ENCODE measurements at regions not wholly inside any gene's neighbourhood (a gene's known extent, or its start where the extent isn't known, plus 50 kb on each side); places are given as distances from the start of the nearest gene placed in this dataset.

GRCh38 chr20:59471653-59472421 lies 132.5 kb upstream of the PHACTR3 start:
- H2BK5ac ChIP-seq (ENCODE audit: low read depth, low read length), result no peak overlapping the region
- H2BK15ac ChIP-seq (ENCODE audit: low read length), result no peak overlapping the region
- ChIA-PET CTCF (ENCODE audit: partially characterized antibody) (interaction anchor here (0.6 to 1.2 kb wide), 2 partner anchors 24 to 35 kb away, joined by 3 to 8 read pairs; no protein-coding TSS in a partner anchor), POLR2A (ENCODE audit: partially characterized antibody) (no interaction called here)
- H4K20me1 ChIP-seq (replicated peaks in 1 of 2; ENCODE audit: control insufficient read depth in 1 of 2, insufficient read depth in 2 of 2, low read length in 2 of 2), result no peaks in the 10 kb centered on the region
- no peak overlapping the region for H4K8ac ChIP-seq (ENCODE audit: extremely low read depth, insufficient read depth, low read length)
- H2BK12ac ChIP-seq (ENCODE audit: low read depth, low read length), result no peak overlapping the region
- H3K4ac ChIP-seq (replicated peaks; ENCODE audit: insufficient read length, low read depth, low read length), result no peak overlapping the region
- no peak overlapping the region for H3K56ac ChIP-seq (replicated peaks; ENCODE audit: insufficient read length, low read depth, low read length)
- H2AK5ac ChIP-seq (ENCODE audit: low read depth, low read length), result no peak overlapping the region
- no peak overlapping the region for H3K23ac ChIP-seq (ENCODE audit: insufficient read length)
- TF ChIP-seq CTCF (IDR thresholded peaks at IDR 0.05; ENCODE audit: control extremely low read depth in 1 of 3, insufficient read depth in 1 of 3, low read depth in 1 of 3, low read length in 3 of 3) (peak in 1 of 3 experiments; percentile 10; a peak in 1 of 4 replicates), ASH2L (IDR thresholded peaks at IDR 0.05; ENCODE audit: low read length) (no peak)
- no peaks in the 10 kb centered on the region for H3K79me2 ChIP-seq (ENCODE audit: control insufficient read depth in 1 of 2, insufficient read depth in 2 of 2, low read length in 2 of 2)
- H2AFZ ChIP-seq (ENCODE audit: low read length), result no peak overlapping the region
- no peaks in the 10 kb centered on the region for H3K23me2 ChIP-seq (ENCODE audit: low read depth, low read length)
- peaks cover 0 to 9% (median 7%) of the 10 kb centered on the region in 4 experiments; a peak in 6 of 7 replicates for H3K4me1 ChIP-seq (replicated peaks in 1 of 4; ENCODE audit: control insufficient read depth in 3 of 4, insufficient read depth in 4 of 4, low read length in 3 of 4)
- no peak overlapping the region for H3K4me2 ChIP-seq (ENCODE audit: insufficient read depth in 1 of 2, low read depth in 2 of 2, low read length in 2 of 2)
- H3K4me3 ChIP-seq (ENCODE audit: extremely low read depth in 1 of 4, insufficient read depth in 2 of 4, low read depth in 3 of 4, low read length in 4 of 4), result no peak overlapping the region
- no peak overlapping the region for H4K5ac ChIP-seq (ENCODE audit: insufficient read length, low read depth, low read length)
- H3K18ac ChIP-seq (ENCODE audit: extremely low read depth, low read length), result no peak overlapping the region; the same call in 1 of the 2 replicates
- no peak overlapping the region for H4K91ac ChIP-seq (replicated peaks; ENCODE audit: insufficient read length, low read length)
- WGBS, 2 experiments (ENCODE audit: extremely low coverage in 1 of 2, insufficient coverage in 1 of 2, insufficient read length in 1 of 2, insufficient replicate concordance in 2 of 2, low coverage in 1 of 2, low lambda C conversion rate in 2 of 2, missing lambda C conversion rate in 1 of 2), result 81% methylated on average over 12 of the region's 12 CpGs; no CpG with 5 or more reads in 1 of the 2 experiments
- H3K79me1 ChIP-seq (ENCODE audit: low read depth, low read length), result no peaks in the 10 kb centered on the region
- DNase-seq (ENCODE audit: low read depth in 1 of 2, low spot score in 2 of 2) (no peak), FAIRE-seq (no peak)
- no peak overlapping the region for H3K27ac ChIP-seq (ENCODE audit: low read depth, low read length)
- H3K9ac ChIP-seq (replicated peaks in 1 of 4; ENCODE audit: extremely low read depth in 1 of 4, low read depth in 3 of 4, low read length in 3 of 4), result no peak overlapping the region
- no peak overlapping the region for H2BK20ac ChIP-seq (ENCODE audit: low read length)
- H3K27me3 ChIP-seq (replicated peaks in 1 of 4; ENCODE audit: control insufficient read depth in 3 of 4, extremely low read depth in 1 of 4, insufficient read depth in 3 of 4, low read length in 3 of 4), result no peaks in the 10 kb centered on the region; a peak in 1 of 7 replicates
- no peak overlapping the region for H3K14ac ChIP-seq (ENCODE audit: insufficient read length)
- H3K36me3 ChIP-seq (ENCODE audit: control insufficient read depth in 2 of 4, insufficient read depth in 4 of 4, low read length in 3 of 4), result no peaks in the 10 kb centered on the region
- H3K9me3 ChIP-seq (ENCODE audit: insufficient read depth in 2 of 2, low read depth in 1 of 2, low read length in 1 of 2), result peaks cover 0 to 5% of the 10 kb centered on the region in 2 experiments; a peak in 1 of 4 replicates
- H2BK120ac ChIP-seq (replicated peaks; ENCODE audit: low read depth, low read length), result no peak overlapping the region
